ENCODE measurements at regions not wholly inside any gene's neighbourhood (a gene's known extent, or its start where the extent isn't known, plus 50 kb on each side); places are given as distances from the start of the nearest gene placed in this dataset.
"Not testable (repeated sequence)": the region's sequence is repeated elsewhere in the genome, so short reads cannot be mapped to it uniquely, and the experiment has no call there.

GRCh38 chrX:139044680-139045079, 333.2 kb upstream of the FGF13 start:
- no peak for DNase-seq (ENCODE audit: low spot score)

DNA sequence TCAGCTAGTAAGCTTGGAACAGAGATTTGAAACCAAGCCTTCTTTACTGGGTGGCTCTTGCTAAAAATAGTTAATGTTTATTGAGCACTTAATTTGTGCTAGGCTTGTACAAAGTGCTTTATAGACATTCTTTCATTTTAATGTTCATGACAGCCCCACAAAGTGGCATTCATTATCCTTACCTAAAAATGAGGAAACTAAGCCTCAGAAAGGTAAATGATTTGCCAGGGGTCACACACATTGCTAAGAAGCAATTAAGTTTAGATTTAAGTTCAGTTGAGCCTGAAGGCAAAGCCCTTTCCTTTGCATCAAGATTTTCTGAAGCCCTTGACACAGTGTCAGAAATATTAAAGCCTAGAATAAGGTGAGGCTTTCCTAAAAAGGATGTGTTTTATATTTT, 327.5 kb upstream of the FGF13 start:
- DNase-seq (ENCODE audit: low spot score): no peak

DNA sequence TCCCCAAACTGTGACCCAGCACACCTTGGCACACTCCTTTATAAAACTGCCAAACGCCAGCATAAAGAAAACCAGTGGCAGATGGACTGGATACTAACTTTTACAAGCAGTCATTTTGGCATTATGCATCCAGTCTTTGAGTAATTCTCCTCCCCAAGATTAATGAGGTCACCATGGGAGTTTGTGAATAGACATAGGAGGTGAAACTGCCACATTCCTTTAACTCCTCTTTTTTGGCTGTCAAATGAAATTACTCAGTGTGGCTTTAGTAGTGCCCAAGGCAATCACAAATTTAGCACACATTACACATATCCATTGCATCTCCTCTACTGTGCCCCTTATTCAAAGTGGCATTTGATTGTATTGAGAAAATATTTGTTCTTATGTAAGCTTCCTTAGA, 315.3 kb upstream of the FGF13 start:
- DNase-seq (ENCODE audit: low spot score): no peak

- no peak for DNase-seq (ENCODE audit: low spot score)
Observed at GRCh38 chrX:139026406-139026805, 314.9 kb upstream of the FGF13 start.

GRCh38 chrX:139025816-139026215, 314.3 kb upstream of the FGF13 start:
- no peak for DNase-seq (ENCODE audit: low spot score)

- DNase-seq (ENCODE audit: low spot score): no peak
Observed at GRCh38 chrX:139023531-139023930, 312.0 kb upstream of the FGF13 start.

DNA sequence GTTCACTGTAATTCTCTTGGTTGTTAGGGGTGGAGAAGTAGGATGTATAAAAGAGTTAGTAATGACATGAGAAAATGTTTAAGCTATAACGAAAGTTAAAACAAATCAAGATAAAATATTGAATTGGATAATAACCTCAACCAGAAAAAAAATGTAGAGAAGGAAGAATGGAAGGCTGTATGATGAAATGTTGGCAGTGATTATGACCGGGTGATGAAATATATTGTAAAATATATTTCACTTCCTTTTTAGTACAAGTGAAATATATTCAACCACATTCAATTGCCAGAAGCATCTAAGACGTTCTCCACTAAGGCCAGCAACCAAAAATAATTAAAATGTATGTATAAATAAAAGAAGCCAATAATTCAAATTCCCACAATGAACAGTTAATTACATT, 309.3 kb upstream of the FGF13 start:
- no peak for DNase-seq (ENCODE audit: low spot score)

DNA sequence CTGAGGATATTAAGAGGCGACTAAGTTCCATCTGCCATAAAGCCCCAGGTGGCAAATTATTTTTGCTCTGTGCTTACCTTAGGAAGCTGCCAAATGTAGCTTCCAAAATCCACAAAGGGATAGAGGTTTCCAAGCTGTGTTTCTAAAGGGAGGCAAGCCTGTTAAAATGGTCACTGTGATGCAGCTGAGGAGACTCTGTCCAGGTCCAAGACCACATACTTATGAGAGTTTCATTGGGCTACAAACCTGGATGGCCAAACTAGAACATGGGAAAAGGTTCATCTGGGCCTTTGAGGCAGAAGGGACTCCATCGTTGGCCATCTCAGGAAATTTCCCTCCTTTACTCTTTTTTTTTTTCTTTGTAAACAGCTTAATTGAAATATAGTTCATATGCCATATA, 306.9 kb upstream of the FGF13 start:
- DNase-seq (ENCODE audit: low spot score): no peak

DNA sequence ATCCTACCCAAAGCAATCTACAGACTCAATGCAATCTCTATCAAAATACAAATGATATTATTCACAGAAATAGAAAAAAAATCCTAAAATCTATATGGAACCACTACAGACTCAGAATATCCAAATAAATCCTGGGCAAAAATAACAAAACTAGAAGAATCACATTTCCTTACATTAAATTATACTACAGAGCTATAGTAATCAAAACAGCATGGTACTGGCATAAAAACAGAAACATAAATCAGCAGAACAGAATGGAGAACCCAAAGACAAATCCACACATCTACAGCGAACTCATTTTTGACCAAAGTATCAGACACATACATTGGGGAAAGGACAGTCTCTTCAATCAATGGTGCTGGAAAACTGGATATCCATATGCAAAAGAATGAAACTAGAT, 304.1 kb upstream of the FGF13 start:
- DNase-seq (ENCODE audit: low spot score): no peak

- DNase-seq (ENCODE audit: low spot score): no peak
Observed at GRCh38 chrX:139008185-139008584, 296.7 kb upstream of the FGF13 start.

GRCh38 chrX:139003856-139004527, 292.5 kb upstream of the FGF13 start:
- DNase-seq (ENCODE audit: low spot score): not testable (repeated sequence)

GRCh38 chrX:139002319-139002718, 290.8 kb upstream of the FGF13 start:
- no peak for DNase-seq (ENCODE audit: low spot score)

GRCh38 chrX:138996268-138996667, 284.8 kb upstream of the FGF13 start:
- DNase-seq (ENCODE audit: low spot score): no peak

- no peak for DNase-seq (ENCODE audit: low spot score)
Observed at GRCh38 chrX:138995458-138995857, 283.9 kb upstream of the FGF13 start.

DNA sequence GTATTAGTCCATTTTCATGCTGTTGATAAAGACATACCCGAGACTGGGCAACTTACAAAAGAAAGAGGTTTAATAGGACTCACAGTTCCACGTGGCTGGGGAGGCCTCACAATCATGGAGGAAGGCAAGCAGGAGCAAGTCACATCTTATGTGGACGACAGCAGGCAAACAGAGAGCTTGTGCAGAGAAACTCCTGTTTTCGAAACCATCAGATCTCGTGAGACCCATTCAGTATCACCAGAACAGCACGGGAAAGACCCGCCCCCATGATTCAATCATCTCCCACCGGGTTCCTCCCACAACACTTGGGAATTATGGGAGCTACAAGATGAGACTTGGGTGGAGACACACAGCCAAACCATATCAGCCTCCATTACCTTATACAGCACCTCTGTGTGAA, 278.9 kb upstream of the FGF13 start:
- DNase-seq (ENCODE audit: low spot score): not testable (repeated sequence)

- DNase-seq (ENCODE audit: low spot score): no peak
Observed at GRCh38 chrX:138986866-138987265, 275.3 kb upstream of the FGF13 start.

GRCh38 chrX:138986235-138986634, 274.7 kb upstream of the FGF13 start:
- no peak for DNase-seq (ENCODE audit: low spot score)

DNA sequence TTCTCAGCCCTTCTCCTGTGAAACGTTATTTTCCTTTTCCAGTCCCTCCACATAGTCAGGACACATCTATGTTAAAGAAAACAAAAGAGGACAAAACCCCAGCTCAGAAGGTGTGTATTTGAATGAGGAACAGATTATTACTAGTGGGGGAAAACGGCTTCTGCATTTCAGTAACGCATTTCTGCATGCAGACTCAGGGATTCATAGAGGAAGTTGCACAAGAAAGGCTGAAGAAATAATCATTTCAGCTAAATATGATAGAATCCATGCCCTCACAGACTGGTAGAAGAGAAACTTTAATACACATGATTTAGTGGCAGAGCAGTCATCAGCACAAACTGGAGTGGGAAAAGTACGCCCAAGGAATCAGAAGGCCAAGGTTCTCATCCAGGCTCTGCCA, 270.8 kb upstream of the FGF13 start:
- no peak for DNase-seq (ENCODE audit: low spot score)

- no peak for DNase-seq (ENCODE audit: low spot score)
Observed at GRCh38 chrX:138964501-138964900, 253.0 kb upstream of the FGF13 start.

GRCh38 chrX:138962419-138962818, 250.9 kb upstream of the FGF13 start:
- not testable (repeated sequence) for DNase-seq (ENCODE audit: low spot score)

GRCh38 chrX:138954976-138955375, 243.5 kb upstream of the FGF13 start:
- no peak for DNase-seq (ENCODE audit: low spot score)

DNA sequence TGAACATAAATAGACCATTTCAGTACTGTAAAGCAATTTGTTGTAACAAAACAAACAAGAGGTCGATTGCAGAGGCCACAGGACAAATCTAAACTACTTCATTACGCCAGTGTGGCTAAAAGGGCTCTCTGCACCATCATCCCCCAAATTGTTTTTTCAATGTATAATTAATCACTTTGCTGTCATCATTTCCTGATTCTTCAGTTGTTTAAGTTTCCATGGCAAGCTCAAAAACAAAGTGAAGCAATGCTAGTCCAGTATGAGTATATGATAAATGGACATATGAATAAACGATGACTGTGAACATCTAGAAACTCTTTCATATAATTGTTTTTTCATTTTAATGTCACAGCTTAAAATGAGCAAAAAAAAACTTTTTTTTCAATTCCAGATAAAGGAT, 235.4 kb upstream of the FGF13 start:
- no peak for DNase-seq (ENCODE audit: low spot score)

DNA sequence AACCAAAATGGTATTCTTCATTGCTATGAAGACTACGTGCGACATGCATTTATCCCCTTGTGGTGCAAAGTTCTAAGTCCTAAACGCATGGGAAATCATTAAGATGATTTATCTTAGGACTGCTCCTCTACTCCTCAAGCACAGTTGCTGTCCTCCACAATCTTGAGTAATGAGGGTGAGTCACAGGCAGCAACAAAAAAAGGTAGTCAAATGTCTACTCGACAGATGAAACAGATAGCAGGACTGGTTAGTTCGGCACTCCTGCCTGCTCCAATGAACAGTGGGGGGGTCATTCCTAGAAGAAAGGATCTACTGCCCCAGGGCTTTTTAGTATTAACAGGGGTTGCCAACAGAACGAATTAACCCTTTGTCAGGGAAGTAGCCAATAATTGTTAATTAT, 233.7 kb upstream of the FGF13 start:
- DNase-seq (ENCODE audit: low spot score): no peak

DNA sequence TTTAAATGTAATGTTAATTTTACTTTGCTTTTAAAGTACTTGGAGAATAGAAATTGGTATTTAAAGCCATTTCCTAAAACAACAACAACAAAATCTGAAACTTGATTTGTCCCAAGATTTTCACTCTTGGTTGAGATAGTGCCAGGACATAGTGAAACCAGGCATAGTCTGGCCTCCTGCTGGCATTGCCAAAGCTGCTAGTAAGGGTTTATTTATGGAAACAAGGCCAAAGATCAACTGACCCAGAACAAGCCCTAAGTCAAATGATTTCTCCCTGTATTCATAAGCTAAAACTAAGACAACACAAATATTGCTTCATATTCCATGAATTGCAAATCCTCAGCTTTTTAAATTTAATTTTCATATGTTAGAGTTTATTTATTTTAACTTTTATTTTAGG, 227.5 kb upstream of the FGF13 start:
- DNase-seq (ENCODE audit: low spot score): no peak
